ENCODE measurements at regions not wholly inside any gene's neighbourhood (a gene's known extent, or its start where the extent isn't known, plus 50 kb on each side); places are given as distances from the start of the nearest gene placed in this dataset.

GRCh38 chr2:207473049-207473930 is 56.5 kb upstream of the CREB1 start:
- no peaks in the 10 kb centered on the region for H3K36me3 Mint-ChIP-seq (ENCODE audit: low read depth, unreplicated experiment)
- TF ChIP-seq CTCF (IDR thresholded peaks at IDR 0.05; ENCODE audit: unreplicated experiment): no peak
- H3K9me3 Mint-ChIP-seq (ENCODE audit: unreplicated experiment): no peaks in the 10 kb centered on the region
- peaks cover 38% of the 10 kb centered on the region for H3K4me1 Mint-ChIP-seq (ENCODE audit: unreplicated experiment)
- H3K27ac Mint-ChIP-seq (ENCODE audit: unreplicated experiment): peak overlapping the region; percentile 82
- H3K4me3 Mint-ChIP-seq (ENCODE audit: unreplicated experiment): no peak overlapping the region
- DNase-seq (ENCODE audit: low spot score): peak; percentile 36
- H3K27me3 Mint-ChIP-seq (ENCODE audit: unreplicated experiment): peaks cover 3% of the 10 kb centered on the region

- TF ChIP-seq CTCF (IDR thresholded peaks at IDR 0.05; ENCODE audit: unreplicated experiment): no peak
- Mint-ChIP-seq H3K27me3 (ENCODE audit: unreplicated experiment) (peaks cover 3% of the 10 kb centered on the region), H3K4me1 (ENCODE audit: unreplicated experiment) (peaks cover 40% of the 10 kb centered on the region), H3K9me3 (ENCODE audit: unreplicated experiment) (no peaks in the 10 kb centered on the region), H3K36me3 (ENCODE audit: low read depth, unreplicated experiment) (no peaks in the 10 kb centered on the region), H3K4me3 (ENCODE audit: unreplicated experiment) (no peak overlapping the region), H3K27ac (ENCODE audit: unreplicated experiment) (peak overlapping the region; percentile 67)
- no peak for DNase-seq (ENCODE audit: low spot score)
Measured at GRCh38 chr2:207473931-207474235, 55.9 kb upstream of the CREB1 start.

GRCh38 chr2:207474863-207475485 is 54.8 kb upstream of the CREB1 start:
- no peaks in the 10 kb centered on the region for H3K9me3 Mint-ChIP-seq (ENCODE audit: unreplicated experiment)
- DNase-seq (ENCODE audit: low spot score): peak; percentile 59
- no peak overlapping the region for H3K4me3 Mint-ChIP-seq (ENCODE audit: unreplicated experiment)
- H3K36me3 Mint-ChIP-seq (ENCODE audit: low read depth, unreplicated experiment): no peaks in the 10 kb centered on the region
- TF ChIP-seq CTCF (IDR thresholded peaks at IDR 0.05; ENCODE audit: unreplicated experiment): peak; percentile 97
- no peak overlapping the region for H3K27ac Mint-ChIP-seq (ENCODE audit: unreplicated experiment)
- H3K27me3 Mint-ChIP-seq (ENCODE audit: unreplicated experiment): peaks cover 3% of the 10 kb centered on the region
- peaks cover 49% of the 10 kb centered on the region for H3K4me1 Mint-ChIP-seq (ENCODE audit: unreplicated experiment)

- Mint-ChIP-seq H3K27ac (ENCODE audit: unreplicated experiment) (no peak overlapping the region), H3K27me3 (ENCODE audit: unreplicated experiment) (peaks cover 3% of the 10 kb centered on the region), H3K4me3 (ENCODE audit: unreplicated experiment) (no peak overlapping the region), H3K4me1 (ENCODE audit: unreplicated experiment) (peaks cover 44% of the 10 kb centered on the region), H3K9me3 (ENCODE audit: unreplicated experiment) (no peaks in the 10 kb centered on the region), H3K36me3 (ENCODE audit: low read depth, unreplicated experiment) (no peaks in the 10 kb centered on the region)
- DNase-seq (ENCODE audit: low spot score): no peak
- TF ChIP-seq CTCF (IDR thresholded peaks at IDR 0.05; ENCODE audit: unreplicated experiment): no peak
Measured at GRCh38 chr2:207475546-207475945, 54.2 kb upstream of the CREB1 start.

- no peak for TF ChIP-seq CTCF (IDR thresholded peaks at IDR 0.05; ENCODE audit: unreplicated experiment)
- Mint-ChIP-seq H3K9me3 (ENCODE audit: unreplicated experiment) (no peaks in the 10 kb centered on the region), H3K27me3 (ENCODE audit: unreplicated experiment) (peaks cover 3% of the 10 kb centered on the region), H3K4me3 (ENCODE audit: unreplicated experiment) (no peak overlapping the region), H3K27ac (ENCODE audit: unreplicated experiment) (no peak overlapping the region), H3K4me1 (ENCODE audit: unreplicated experiment) (peaks cover 26% of the 10 kb centered on the region), H3K36me3 (ENCODE audit: low read depth, unreplicated experiment) (no peaks in the 10 kb centered on the region)
- DNase-seq (ENCODE audit: low spot score): no peak
Measured at GRCh38 chr2:207477896-207478295, 51.9 kb upstream of the CREB1 start.
